NCI-H748 (cell line): ENCODE measurements at regions not wholly inside any gene's neighbourhood (a gene's known extent, or its start where the extent isn't known, plus 50 kb on each side); places are given as distances from the start of the nearest gene placed in this dataset.

ENCODE experiments used
- DNase-seq: peaks from one replicate; lab custom pipeline; 2025; ENCODE audit not compliant: unreplicated experiment; lab: John Stamatoyannopoulos, UW

DNA sequence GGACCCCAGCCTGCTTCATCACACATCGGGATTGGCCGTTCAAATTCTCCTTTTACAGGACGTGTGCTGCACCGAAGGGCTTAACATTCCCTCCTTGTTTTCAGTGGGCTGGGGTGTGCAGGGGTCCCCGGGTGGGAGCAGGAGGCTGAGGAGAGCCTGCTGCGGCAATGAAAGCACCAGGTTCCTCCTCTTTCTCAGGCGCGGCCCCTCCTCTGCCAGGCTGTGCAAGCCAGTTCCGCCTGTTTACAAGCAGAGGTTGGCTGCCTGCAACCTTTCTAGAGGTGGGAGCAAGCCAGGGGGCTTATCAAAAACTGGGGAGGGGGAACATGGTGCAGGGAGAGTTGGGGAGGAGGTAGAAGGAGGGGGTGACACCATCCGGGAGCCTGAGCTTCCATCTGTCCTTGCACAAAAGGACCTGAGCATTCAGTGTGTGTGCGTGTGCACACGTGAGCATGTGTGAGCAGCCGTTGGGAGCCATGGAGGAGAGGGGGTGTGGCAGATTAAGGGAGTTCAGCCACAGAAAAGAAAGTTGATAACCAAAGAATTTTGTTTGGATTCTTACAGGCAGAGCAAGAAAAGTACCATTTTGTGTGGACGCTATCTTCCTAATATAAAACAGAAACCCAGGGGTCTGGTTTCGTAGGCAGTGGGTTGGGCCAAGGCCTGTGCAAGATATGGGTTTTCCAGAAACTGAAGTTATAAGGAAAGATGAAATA lies 108.8 kb upstream of the RFLNA start:
- no peak for DNase-seq

DNA sequence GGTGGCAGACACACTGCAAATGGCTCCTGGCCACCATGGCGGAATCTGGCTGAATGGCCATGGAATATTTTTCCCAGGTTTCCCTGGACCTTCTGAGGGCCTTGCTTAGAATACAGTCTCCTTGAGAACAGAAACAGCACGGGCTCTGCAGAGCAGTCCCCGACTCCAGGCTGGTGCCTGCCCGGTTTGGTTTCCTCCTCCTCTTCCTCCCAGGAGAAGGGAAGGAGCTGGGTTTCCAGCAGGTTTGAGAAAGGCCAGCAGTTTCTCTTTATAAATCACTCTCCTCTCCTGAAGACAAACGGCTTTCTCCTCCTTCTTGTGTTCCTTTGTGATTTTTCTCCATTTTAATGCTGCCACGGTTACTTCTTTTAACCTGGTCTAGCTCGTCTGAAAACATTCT lies 106.8 kb upstream of the RFLNA start:
- no peak for DNase-seq

DNA sequence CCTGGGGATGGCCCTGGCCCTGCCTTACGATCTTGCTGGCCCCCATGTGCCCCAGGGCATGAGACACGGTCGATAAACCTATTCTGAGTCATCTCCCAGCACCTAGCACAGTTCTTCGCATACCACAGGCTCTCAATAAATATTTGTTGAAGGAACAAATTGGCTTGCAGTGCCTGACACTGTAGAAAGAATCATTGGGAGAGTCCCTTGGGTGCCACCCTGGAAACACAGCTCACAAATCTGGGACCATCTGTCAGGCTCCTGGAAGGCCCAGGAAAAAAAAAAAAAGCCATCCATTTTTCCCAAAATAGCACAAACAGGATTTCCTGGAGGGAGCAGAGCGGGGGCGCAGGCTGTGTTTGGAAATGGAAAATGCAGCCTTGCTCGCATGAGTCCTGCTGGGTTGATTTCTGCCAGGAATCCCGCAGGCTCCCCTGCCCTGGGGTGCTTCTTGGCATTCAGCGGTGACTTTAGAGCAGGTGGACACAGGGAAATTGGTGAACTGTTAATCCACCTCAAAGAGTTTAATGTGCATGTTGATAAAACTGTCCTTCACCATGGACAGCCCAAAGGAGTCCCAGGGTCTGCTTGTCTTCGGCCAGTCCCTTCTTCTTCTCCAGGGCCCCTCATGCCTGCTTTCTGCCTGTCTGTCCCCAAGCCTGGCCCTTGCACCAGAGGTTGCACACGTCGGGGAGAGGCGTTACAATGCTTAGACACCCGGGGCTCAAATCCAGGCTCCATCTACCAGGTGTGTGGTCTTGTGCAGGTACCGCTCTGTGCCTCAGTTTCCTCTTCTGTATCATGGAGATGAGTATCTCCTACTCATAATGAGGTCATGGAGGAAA lies 106.1 kb upstream of the RFLNA start:
- no peak for DNase-seq

DNA sequence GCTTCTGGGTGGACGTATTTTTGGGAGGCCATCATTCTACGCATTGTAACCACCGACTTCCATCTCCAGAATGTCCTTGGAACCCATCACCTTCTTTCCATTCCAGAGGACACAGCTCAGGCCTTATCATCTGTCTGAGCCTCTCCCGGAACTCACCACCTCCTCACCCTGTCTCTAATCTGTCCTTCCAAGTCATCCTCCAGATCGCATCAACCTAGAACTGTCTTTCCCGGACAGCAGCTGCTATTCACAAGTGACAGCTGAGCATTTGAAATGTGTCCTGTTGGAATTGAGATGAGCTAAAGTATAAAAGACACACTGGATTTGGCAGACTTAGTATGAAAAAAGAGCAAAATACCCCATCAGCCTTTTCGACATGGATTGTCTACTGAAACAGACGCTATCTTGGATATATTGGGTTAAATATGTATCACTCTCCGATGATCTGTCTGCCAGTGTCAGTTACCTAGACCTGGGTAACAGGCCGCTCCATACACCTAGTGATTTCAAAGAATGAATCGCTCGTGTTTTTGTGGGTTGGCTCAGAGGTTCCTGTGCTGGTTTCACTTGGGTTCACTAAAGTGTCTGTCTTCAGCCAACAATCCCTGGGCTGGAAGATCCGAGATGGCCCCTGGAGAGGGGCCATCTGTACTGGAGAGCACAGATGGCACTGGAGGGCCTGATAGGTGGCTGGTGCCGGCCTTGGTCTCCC lies 104.4 kb upstream of the RFLNA start:
- DNase-seq = no peak

DNA sequence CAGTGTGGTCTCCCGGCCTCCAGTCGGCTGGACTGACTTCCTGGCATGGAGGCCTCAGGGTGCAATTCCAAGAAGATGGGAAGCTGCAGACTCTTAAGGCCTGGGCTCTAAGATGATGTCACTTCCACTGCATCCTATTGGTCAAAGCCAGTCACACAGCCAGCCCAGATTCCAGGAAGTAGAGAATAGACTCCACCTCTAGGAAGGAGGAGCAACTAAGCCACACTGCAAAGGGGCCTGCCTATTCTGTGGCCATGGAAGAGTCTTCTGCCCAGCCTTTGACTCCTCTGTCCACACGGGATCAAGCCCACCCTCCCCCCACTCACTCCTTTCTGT lies 103.9 kb upstream of the RFLNA start:
- no peak for DNase-seq

DNA sequence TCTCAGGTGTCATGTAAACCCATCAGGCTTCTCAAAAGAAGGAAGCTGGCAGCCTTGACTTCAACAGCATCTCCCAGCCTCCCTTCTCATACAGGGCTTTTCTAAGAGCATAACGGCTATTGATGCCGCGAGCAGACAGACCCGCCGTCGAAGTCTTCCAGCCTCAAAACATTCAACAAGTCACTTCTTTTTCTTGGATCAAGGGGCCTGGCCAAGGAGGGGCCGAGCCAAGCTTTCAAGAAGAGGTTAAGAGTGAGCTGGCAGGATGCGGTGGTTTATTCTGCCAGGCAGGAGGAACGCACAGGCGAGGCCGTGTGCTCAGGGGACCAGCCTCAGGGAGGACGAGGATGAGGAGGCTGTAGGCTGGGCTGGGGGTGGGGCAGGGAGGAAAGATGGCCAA lies 102.9 kb upstream of the RFLNA start:
- no peak for DNase-seq

DNA sequence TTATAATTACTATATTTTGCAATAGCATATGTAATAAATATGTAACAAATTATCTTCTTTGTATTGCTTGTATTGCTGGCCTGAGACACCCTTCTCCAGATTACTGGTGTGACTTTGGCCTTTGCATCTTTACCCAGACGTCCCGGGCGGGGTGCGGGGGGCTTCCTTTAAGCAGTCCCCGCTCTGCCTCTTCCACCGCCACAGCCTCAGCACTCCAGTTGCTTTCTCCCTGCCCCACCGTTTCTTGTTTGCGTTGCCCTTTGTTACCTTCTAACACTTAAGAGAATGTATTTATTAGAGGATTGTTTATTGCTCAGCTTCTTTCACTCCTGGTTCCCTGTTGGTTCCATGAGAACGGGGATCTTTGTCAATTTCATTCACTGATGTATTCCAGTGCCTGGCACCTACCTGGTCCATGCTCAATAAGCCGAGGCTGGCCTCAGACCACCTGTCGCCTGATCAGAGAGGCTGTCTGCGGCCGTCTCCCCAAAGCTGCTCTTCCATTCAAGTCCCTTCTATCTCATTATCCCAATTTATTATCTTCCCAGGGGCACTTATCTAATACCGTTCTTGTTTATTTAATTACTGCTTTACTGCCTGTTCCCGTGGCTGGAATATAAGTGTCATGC lies 100.5 kb upstream of the RFLNA start:
- no peak for DNase-seq

DNA sequence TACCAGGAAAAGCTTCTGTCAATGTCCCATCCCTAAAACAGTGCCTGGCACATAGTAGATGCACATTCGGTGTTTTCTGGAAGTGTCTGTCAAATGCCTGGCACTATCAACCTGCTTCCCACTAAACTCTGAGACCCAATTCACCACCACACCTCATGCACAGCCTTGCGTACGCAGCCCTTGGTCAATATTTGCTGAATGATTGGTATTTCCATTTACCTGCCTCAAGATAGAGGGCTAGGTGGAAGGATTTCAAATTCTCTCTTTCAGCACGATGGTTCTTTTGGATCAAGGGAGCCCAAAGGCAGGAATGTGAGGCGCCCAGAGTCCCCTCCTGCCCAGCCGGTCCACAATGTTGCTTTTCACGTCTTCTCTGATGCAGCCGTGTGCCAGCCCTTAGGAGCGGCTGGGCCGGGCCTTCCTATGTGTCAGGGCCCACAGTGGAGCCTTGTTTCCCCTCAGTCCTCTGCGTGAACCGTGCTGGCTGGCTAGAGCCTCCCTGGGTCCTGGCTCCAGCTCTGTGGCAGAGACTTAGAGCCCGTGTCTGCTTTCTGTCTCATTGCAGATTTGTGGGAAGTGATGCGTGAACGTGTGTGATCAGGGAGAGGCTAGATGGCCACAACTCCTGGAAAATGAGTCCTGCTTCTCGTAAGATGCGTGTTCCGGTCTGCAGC lies 99.9 kb upstream of the RFLNA start:
- no peak for DNase-seq

DNA sequence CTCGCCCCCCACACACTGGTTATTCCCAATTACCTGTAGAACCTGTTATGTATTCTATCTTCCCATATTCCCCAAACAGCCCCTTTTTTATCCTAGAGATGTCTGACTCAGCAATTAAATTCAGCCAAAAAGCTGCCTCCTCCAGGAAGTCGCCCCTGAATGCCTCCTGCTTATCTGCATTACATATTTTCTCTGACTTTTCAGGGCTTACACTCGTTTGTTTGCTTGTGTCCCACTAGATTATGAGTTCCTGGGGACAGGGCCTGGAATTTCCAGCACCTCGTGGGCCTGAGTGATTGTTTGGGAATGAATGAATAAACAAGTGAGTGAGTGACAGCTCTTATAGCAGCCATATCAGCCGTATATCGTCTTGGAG lies 99.3 kb upstream of the RFLNA start:
- no peak for DNase-seq

DNA sequence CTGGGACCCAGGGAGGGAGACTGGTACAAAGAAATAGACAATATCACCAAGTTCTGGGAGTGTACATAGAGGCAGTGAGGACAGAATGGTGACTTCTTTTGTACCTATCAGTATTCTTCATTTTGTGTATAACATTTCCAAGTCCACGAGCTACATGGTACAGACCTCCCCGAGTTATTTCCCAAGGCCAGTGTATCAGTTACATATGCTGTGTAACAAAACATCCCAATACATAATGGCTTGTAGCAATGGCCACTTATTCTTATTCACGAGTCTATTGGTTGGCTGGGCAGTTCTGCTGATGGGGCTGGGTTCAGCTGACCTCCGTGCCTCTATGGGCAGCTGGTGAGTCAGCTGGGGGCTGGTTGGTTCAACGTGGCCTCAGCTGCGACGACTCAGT lies 98.7 kb upstream of the RFLNA start:
- no peak for DNase-seq

DNA sequence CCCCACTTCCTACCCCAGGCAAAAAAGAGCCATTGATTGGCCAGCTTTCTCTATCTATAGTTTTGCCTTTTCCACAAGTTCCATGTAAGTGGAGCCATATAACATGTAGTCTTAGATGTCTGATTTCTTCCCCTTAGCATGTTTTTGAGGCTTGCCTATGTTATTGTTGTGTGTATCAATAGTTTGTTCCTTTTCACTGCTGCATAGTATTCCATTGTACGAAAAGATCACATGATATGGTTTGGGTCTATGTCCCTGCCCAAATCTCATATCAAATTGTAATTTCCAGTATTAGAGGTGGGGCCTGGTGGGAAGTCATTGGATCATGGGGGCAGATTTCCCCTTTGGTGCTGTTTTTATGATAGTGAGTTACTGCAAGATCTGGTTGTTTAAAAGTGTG lies 93.6 kb upstream of the RFLNA start:
- DNase-seq = no peak

DNA sequence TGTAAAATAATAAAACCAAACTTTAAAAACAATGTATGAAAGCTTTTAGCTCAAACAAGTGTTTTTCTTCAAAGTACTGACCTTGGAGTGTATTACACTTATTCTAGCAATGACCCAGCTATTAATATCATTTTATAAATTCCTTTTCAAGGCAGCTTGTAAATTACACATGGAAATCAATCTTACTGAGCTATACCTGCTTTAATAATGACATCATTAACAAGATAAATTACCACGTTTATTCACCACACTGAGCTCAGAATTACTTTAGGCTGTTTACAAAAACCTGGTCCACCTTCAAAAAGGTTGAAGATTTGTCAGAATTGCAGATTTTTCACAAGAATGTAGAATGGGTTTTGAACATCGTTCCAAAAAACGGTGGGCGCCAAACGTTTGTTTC lies 91.7 kb upstream of the RFLNA start:
- DNase-seq = no peak

DNA sequence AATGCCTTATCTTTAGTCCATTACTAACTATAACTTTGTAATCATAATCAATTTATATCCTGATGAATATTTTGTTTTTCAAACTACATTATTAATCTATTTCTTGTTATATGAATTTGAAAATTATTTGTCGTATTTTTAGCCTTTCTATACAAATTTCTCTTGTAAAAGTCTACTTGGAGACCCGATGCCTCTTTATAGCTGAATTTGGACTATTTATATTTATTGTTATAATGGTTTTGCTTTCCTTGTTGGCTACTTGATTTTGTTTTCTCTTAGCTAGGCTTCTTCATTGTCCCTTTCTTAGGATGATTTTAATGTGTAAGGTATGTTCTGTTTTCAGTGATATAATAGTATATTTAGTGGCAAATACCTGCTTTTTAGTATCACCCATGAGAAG lies 89.5 kb upstream of the RFLNA start:
- DNase-seq = no peak

DNA sequence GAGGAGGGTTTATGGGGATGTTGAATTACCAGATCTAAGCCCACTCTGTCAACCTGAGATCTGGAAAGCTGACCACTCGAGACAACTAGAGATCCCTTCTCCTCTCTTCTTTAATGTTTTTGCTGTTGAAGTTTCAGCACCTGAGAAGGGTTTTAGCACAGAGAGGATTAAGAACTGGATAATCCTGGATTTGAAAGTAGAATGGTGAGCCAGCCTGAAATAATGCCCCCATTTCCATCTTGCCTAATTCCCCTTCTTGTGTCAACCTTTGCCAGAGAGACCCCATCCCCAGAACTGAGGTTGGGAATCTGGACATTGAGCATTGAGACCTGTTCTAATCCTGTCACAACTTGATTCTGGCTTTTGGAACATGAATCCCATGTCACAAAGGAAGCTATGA lies 87.8 kb upstream of the RFLNA start:
- DNase-seq = no peak

DNA sequence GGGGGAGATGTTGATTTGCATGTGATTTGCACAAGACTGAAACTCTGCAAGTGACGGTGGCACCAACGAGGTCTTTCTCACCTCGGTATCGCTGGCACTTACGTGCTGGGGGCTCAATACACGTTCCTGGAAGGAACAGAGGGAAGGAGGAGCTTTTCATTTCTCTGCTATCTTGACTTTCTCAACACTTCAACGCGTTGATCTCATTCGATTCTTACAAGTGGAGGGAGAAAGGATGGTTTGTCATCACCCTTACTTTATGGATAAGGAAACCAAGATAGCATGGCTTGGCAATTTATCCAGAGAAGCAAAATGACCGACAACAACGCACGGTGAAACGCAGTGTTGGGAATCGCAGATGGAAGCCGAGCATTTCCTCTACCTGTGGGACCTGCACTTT lies 87.3 kb upstream of the RFLNA start:
- no peak for DNase-seq

DNA sequence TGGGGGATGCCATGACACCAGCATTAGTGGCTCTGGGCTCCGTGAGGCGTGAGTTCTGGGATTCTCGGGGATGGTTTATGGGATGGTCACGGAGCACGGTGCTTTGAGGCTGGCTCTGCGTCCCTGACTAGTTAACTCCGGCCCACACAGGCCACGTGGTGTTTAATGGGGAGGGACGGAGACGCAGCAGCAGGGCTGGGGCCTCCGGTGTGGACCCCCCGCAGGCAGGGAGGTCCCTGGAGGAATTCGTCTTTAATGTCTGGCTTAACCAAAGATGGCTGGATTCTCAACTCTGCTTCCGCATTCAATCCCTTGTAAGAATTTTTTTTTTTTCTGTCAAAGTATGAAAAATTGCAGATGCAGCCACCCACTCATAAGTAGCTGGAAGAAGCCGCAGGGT lies 86.4 kb upstream of the RFLNA start:
- no peak for DNase-seq

DNA sequence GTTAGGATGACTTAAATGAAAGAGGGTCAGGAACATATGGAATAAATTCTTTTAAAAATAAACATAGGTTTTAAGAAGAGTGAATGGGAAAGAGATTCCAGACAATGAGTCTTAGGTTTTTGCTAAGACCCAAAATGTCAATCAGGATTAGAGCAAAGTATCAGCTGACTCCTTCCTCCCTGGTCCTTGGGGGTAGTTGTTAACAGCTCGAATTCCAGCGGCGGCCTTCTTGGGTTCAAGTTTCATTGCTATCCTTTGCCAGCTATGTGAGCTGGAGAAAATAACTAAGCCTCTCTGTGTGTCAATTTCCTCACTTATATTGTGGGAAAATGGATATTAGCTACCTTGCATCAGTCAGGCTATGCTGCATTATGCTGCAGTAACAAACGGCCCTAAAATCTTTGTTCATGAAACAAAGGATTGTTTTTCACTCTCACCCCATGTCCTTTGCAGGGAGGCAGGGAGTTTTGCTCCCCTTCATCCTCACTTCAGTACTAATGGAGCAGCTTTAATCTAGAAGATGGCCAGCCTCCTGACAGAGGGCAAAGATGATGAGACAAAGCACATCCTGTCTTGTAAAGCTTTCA lies 83.8 kb upstream of the RFLNA start:
- no peak for DNase-seq

DNA sequence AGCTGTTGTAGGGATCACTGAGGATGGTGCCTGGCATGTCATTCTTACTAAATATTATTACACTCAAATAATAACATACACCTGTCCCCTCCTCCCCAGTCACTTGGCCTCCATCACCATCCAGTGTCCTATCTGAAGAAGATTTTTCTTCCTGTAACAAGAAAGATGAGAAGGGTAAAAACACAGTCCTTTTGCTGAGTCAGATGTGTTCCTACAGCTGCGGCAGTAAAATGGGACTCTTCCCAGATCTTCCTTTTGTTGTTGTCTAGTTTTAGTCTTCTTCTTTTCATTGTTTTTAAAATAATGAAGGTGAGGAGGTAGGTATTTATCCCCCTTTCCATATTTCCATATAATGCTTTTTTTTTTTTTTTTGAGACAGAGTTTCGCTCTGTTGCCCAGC lies 83.1 kb upstream of the RFLNA start:
- DNase-seq = no peak

DNA sequence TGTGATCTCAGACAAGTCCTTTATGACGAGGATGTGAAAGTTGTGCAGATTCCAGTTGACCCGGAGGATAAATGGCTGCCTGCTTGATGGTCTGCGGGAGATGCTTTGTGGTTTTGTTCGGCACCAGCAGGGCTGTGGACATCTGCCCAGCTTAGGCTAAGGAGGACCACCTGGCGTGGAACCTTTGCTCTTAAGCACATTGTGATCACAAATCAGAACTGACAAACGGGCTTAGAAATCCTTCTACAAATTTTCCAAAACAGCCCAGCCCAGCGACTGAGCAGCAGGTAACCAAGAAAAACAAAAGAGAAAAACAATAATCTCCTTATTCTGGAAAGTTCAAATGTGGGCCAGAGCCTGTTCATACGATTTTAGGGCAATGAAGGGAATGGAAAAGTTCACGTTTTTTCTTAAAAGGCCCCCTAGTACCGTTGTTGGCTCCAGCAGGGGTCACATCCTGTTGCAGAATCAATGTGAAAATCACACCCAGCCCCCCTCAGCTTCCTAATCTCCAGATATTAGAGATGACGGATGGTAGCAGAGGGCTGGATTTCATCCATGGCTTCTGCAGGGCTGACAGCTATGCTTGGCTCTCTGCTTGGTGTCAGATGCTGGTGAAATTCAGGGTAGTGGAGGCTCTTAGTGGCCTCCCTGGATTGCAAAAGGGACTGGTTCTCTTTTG lies 81.1 kb upstream of the RFLNA start:
- no peak for DNase-seq

DNA sequence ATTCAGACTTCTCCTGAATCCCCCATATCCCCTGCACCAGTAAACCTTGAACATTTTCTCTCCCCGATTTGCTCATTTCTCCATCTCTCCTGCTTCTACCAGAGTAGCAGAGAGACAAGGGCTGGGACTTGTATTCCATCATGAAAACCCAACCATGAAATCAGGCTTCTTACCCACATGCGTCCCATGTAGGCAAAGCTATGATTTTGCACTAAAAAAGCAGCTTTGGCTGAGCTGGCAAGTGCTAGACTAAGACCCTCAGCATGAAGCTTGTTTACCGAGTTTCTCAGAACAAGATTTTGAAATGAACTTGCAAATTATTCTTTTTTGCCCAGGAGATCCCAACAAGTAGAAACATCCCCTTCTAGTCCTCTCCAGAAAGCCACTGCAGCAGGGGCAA lies 80.3 kb upstream of the RFLNA start:
- DNase-seq = no peak
